PC-9 (cell line): ENCODE measurements at regions not wholly inside any gene's neighbourhood (a gene's known extent, or its start where the extent isn't known, plus 50 kb on each side); places are given as distances from the start of the nearest gene placed in this dataset.

Experiments used
- CTCF ChIP-seq: fragments of 200-600 bp; sonication (generic); conservative IDR thresholded peaks from 2 replicates; pipeline ENCODE4 v1.6.1; 2017; ENCODE audit warnings: mixed run types, antibody characterized with exemption, mild to moderate bottlenecking, moderate library complexity
- EZH2 ChIP-seq: fragments of 200-600 bp; sonication (generic); IDR thresholded peaks from 2 replicates; pipeline ENCODE4 v1.8.0; 2017; ENCODE audit warnings: antibody characterized with exemption, low read depth

DNA sequence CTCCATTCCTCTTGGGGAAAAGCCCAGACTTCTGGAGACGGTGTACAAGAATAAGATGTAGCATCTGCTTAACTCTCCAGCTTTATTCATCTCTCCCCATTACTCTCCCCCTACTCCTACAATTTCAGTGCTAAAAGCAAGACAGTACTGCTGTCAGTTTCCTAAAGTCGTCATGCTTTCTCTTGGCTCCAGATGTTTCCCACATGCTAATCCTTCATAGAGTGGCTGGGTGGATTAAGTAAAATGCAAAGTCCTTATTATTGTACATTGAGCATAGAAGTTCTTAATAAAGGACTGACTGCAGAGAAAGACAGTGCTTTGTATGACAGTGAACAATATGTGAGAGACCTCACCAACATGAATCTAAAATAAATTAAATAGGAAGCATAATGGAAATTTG lies 142.2 kb upstream of the UBASH3B start:
- TF ChIP-seq CTCF (no peak), EZH2 (no peak)
